GM12878 (cell line): ENCODE measurements at regions not wholly inside any gene's neighbourhood (a gene's known extent, or its start where the extent isn't known, plus 50 kb on each side); places are given as distances from the start of the nearest gene placed in this dataset.

Source experiments
- ATAC-seq: fragments of 200-7000 bp; cut with Tn5 transposase; 3 replicates; pipeline ENCODE4 v1.9.1; 2020; ENCODE audit warnings: mild to moderate bottlenecking, moderate library complexity
- BruUV-seq: library from RNA; stranded (reverse); fragments of 400-500 nt; replicated peaks from 2 replicates; lab custom pipeline; 2021; lab: Mats Ljungman, UMichigan
- CTCF ChIA-PET: fragments of 300-600 bp; sonication (Branson Sonifier 250); formaldehyde crosslinking; extraction: SDS; loops from one replicate; lab custom pipeline; 2021; ENCODE audit warnings: inconsistent platforms; lab: Yijun Ruan, JAX
- POLR2A ChIA-PET: fragments of 350-600 bp; formaldehyde crosslinking; extraction: SDS; loops from one replicate; lab custom pipeline; 2021; ENCODE audit warnings: inconsistent platforms; lab: Charles Lee
- RAD21 ChIA-PET: fragments of 300-600 bp; sonication (Branson Sonifier 250); formaldehyde crosslinking; loops from one replicate; lab custom pipeline; 2023; ENCODE audit warnings: antibody characterized with exemption; ENCODE audit not compliant: unreplicated experiment; lab: Charles Lee
- SMC1A ChIA-PET: fragments of 300-600 bp; sonication (Branson Sonifier 250); formaldehyde crosslinking; loops from one replicate; lab custom pipeline; 2023; ENCODE audit not compliant: unreplicated experiment, uncharacterized antibody; lab: Charles Lee
- DNase-seq: peaks from one replicate; pipeline ENCODE4 v3.0.0-alpha.2; 2011; ENCODE audit warnings: low read depth, low spot score
- FAIRE-seq: peaks from 3 replicates; lab custom pipeline; 2011; peaks lifted over from hg19 to GRCh38; lab: Jason Lieb, UNC
- H2AFZ ChIP-seq: 2 replicates; pipeline ENCODE4 v1.6.0; 2011; ENCODE audit warnings: low read depth, low read length, control low read depth; ENCODE audit not compliant: control insufficient read depth
- H3K27ac ChIP-seq: 2 replicates; pipeline ENCODE4 v1.5.1; 2011; ENCODE audit warnings: control low read depth; ENCODE audit not compliant: control insufficient read depth, insufficient read depth
- H3K27me3 ChIP-seq, 2 experiments: replicated peaks in 1 of 2; 2 replicates each; pipeline versions ENCODE4 v1.6.0 to v1.6.1; 2011; ENCODE audit warnings: low read length in 1 of 2; ENCODE audit not compliant: control insufficient read depth in 2 of 2, insufficient read depth in 2 of 2
- H3K36me3 ChIP-seq, 2 experiments: 2 replicates each; pipeline ENCODE4 v1.5.1; 2011; ENCODE audit warnings: low read length in 1 of 2; ENCODE audit not compliant: control insufficient read depth in 2 of 2, insufficient read depth in 2 of 2
- H3K4me1 ChIP-seq: 2 replicates; pipeline ENCODE4 v1.6.1; 2011; ENCODE audit warnings: mild to moderate bottlenecking, low read length, moderate library complexity, mixed read lengths; ENCODE audit not compliant: control insufficient read depth, insufficient read depth
- H3K4me2 ChIP-seq: 2 replicates; pipeline ENCODE4 v1.6.0; 2011; ENCODE audit warnings: control low read depth; ENCODE audit not compliant: control insufficient read depth, insufficient read depth
- H3K4me3 ChIP-seq: fragments of 200-600 bp; sonication (generic); 2 replicates; pipeline ENCODE4 v1.5.1; 2016
- H3K79me2 ChIP-seq: 2 replicates; pipeline ENCODE4 v1.6.0; 2011; ENCODE audit warnings: low read length; ENCODE audit not compliant: control insufficient read depth, insufficient read depth
- H3K9ac ChIP-seq: 2 replicates; pipeline ENCODE4 v1.8.0; 2011; ENCODE audit warnings: low read length, control low read depth, mixed read lengths; ENCODE audit not compliant: control insufficient read depth, insufficient read depth
- H3K9me3 ChIP-seq: replicated peaks from 3 replicates; pipeline ENCODE4 v1.5.1; 2011; ENCODE audit warnings: mild to moderate bottlenecking, low read length; ENCODE audit not compliant: control insufficient read depth, insufficient read depth
- H4K20me1 ChIP-seq: 2 replicates; pipeline ENCODE4 v1.6.0; 2011; ENCODE audit not compliant: control insufficient read depth, insufficient read depth
- CUX1 ChIP-seq: IDR thresholded peaks from 2 replicates; pipeline ENCODE4 v1.6.1; 2012; ENCODE audit warnings: improper control_type of control experiment, low read depth, low read length; ENCODE audit not compliant: insufficient replicate concordance
- PAX5 ChIP-seq: IDR thresholded peaks from 2 replicates; pipeline ENCODE4 v1.6.1; 2011; ENCODE audit warnings: low read depth, low read length, borderline replicate concordance
- SUZ12 ChIP-seq: fragments of 200-600 bp; sonication (generic); IDR thresholded peaks from one replicate; pipeline ENCODE4 v1.6.1; 2018; ENCODE audit warnings: antibody characterized with exemption, mild to moderate bottlenecking; ENCODE audit not compliant: unreplicated experiment
- ZNF592 ChIP-seq: fragments of 450-650 bp; IDR thresholded peaks from 2 replicates; pipeline ENCODE4 v1.6.1; 2017; ENCODE audit warnings: mild to moderate bottlenecking, moderate library complexity
- WGBS: methylation state at CpG from one replicate; pipeline ENCODE4 v1.1.6; 2016; ENCODE audit warnings: low lambda C conversion rate; ENCODE audit not compliant: insufficient replicate concordance, insufficient coverage; ENCODE audit errors: missing lambda C conversion rate; 5-methylcytosine and 5-hydroxymethylcytosine counted together
- in situ Hi-C: fragments of 300-500 bp; cut with MboI; formaldehyde crosslinking; loops from 9 replicates; pipeline ENCODE4 v1.14.3; 2018; ENCODE audit warnings: mixed read lengths
- intact Hi-C: fragments of 100-400 bp; cut with micrococcal nuclease; formaldehyde crosslinking; loops from one replicate; pipeline ENCODE4 v1.14.2; 2022; ENCODE audit not compliant: unreplicated experiment

GRCh38 chr12:114841557-114842251, 157.7 kb upstream of the TBX3 start:
- no peaks in the 10 kb centered on the region for H4K20me1 ChIP-seq
- ChIA-PET POLR2A (no interaction called here), CTCF (no interaction called here), RAD21 (no interaction called here), SMC1A (interaction anchor here (0.8 kb wide), 1 partner anchor 205 kb away, joined by 3 read pairs; no protein-coding TSS in a partner anchor)
- no peaks in the 10 kb centered on the region for H3K79me2 ChIP-seq
- no peaks in the 10 kb centered on the region for H3K27me3 ChIP-seq
- in situ Hi-C loops: no loop called here
- ATAC-seq (no peak), DNase-seq (no peak), FAIRE-seq (no peak)
- no peak overlapping the region for H3K9ac ChIP-seq
- no peaks in the 10 kb centered on the region for H3K9me3 ChIP-seq
- no peak overlapping the region for H3K4me3 ChIP-seq
- no peak overlapping the region for H3K27ac ChIP-seq
- intact Hi-C loops: no loop called here
- no peak overlapping the region for H3K4me2 ChIP-seq
- no TSS peak for BruUV-seq
- H3K4me1 ChIP-seq: no peaks in the 10 kb centered on the region
- no peaks in the 10 kb centered on the region for H3K36me3 ChIP-seq
- H2AFZ ChIP-seq: no peak overlapping the region
- 3% methylated on average over 5 of the region's 5 CpGs for WGBS
- TF ChIP-seq SUZ12 (no peak), PAX5 (no peak), ZNF592 (no peak), CUX1 (no peak)
